ENCODE measurements at regions not wholly inside any gene's neighbourhood (a gene's known extent, or its start where the extent isn't known, plus 50 kb on each side); places are given as distances from the start of the nearest gene placed in this dataset.

DNA sequence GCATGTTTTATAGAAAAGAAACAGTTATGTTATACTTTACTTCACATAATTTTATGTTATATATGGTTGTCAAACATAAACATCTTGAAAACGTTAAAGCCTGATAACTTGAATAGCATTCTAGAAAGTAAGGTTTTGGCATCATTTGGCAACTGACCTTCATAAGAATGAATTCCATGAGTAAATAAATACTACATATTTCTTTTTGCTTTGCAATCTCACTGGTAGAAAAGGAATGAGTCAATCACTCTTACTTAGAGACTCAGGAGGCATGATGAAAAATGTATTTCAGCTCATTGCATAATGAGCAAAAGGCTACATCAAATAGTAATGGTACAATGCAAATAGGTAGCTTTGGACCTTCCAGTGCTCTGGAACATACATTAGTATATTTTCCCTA, 1381.9 kb downstream of the EFNB2 start:
- H3K27me3 ChIP-seq (ENCODE audit: low read depth), result no peaks in the 10 kb centered on the region
- H3K4me1 ChIP-seq, result no peaks in the 10 kb centered on the region
- H3K4me3 ChIP-seq, result no peak overlapping the region
- ATAC-seq, result no peak
- H3K36me3 ChIP-seq, result no peaks in the 10 kb centered on the region
- no peaks in the 10 kb centered on the region for H3K9me3 ChIP-seq
- no peak for DNase-seq
- intact Hi-C loops (cut with DNase I), result no loop called here
- TF ChIP-seq, protein P1, sequence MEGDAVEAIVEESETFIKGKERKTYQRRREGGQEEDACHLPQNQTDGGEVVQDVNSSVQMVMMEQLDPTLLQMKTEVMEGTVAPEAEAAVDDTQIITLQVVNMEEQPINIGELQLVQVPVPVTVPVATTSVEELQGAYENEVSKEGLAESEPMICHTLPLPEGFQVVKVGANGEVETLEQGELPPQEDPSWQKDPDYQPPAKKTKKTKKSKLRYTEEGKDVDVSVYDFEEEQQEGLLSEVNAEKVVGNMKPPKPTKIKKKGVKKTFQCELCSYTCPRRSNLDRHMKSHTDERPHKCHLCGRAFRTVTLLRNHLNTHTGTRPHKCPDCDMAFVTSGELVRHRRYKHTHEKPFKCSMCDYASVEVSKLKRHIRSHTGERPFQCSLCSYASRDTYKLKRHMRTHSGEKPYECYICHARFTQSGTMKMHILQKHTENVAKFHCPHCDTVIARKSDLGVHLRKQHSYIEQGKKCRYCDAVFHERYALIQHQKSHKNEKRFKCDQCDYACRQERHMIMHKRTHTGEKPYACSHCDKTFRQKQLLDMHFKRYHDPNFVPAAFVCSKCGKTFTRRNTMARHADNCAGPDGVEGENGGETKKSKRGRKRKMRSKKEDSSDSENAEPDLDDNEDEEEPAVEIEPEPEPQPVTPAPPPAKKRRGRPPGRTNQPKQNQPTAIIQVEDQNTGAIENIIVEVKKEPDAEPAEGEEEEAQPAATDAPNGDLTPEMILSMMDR (IDR thresholded peaks at IDR 0.05), result no peak
- H3K27ac ChIP-seq, result no peak overlapping the region

DNA sequence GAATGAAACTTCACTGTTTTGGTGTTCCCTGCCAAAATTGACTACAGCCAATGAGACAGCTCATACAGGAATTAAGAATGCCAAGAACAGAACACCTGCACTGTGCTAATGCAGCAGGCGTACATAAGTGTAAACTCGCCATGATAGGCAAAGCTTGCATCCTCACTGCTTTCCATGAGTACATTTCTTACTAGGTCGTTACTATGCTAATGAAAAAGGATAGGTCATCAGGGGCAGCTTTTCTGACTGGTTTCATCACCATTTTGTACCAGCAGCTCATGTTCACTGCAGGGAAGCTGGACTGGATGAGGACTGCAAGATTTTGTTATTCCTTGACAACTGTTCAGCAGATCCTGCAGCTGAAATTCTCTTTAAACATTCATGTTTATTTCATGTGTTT, 1383.8 kb downstream of the EFNB2 start:
- H3K4me1 ChIP-seq, result no peaks in the 10 kb centered on the region
- no peak overlapping the region for H3K27ac ChIP-seq
- TF ChIP-seq, protein P1 (IDR thresholded peaks at IDR 0.05), result no peak
- ATAC-seq, result no peak
- no peaks in the 10 kb centered on the region for H3K27me3 ChIP-seq (ENCODE audit: low read depth)
- no peaks in the 10 kb centered on the region for H3K9me3 ChIP-seq
- no peaks in the 10 kb centered on the region for H3K36me3 ChIP-seq
- DNase-seq, result no peak
- intact Hi-C loops (cut with DNase I), result no loop called here
- no peak overlapping the region for H3K4me3 ChIP-seq

DNA sequence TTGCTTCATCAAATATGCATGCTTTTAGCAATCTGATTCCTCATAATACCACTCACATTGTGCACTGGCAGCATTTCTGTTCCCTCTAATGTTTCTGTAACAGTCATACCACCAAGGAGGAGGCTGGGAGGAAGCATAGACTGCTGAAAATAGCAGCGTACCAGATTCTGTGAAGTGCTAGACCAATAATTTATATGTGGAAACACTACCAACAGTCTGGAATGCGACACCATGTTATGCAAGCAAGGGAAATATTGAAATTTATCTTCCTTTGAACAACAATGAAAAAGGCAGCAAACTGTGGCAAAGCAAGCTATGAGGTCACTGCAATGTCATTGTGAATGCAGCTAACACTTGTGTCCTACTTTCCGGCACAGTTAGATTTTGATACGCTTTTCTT, 1388.0 kb downstream of the EFNB2 start:
- ATAC-seq (no peak), DNase-seq (no peak)
- TF ChIP-seq, protein P1 (IDR thresholded peaks at IDR 0.05), result no peak
- Histone ChIP-seq H3K4me1 (no peaks in the 10 kb centered on the region), H3K27me3 (ENCODE audit: low read depth) (no peaks in the 10 kb centered on the region), H3K9me3 (no peaks in the 10 kb centered on the region), H3K27ac (no peak overlapping the region), H3K36me3 (no peaks in the 10 kb centered on the region), H3K4me3 (no peak overlapping the region)
- intact Hi-C loops (cut with DNase I), result no loop called here

- no peaks in the 10 kb centered on the region for H3K9me3 ChIP-seq
- intact Hi-C loops (cut with DNase I), result no loop called here
- DNase-seq (no peak), ATAC-seq (no peak)
- H3K4me1 ChIP-seq, result no peaks in the 10 kb centered on the region
- H3K36me3 ChIP-seq, result no peaks in the 10 kb centered on the region
- TF ChIP-seq, protein P1 (IDR thresholded peaks at IDR 0.05), result no peak
- no peak overlapping the region for H3K4me3 ChIP-seq
- H3K27ac ChIP-seq, result no peak overlapping the region
- no peaks in the 10 kb centered on the region for H3K27me3 ChIP-seq (ENCODE audit: low read depth)
Measured at GRCh38 chr13:105144936-105145335, 1390.5 kb downstream of the EFNB2 start.

GRCh38 chr13:105144020-105144419, 1391.4 kb downstream of the EFNB2 start:
- TF ChIP-seq, protein P1 (IDR thresholded peaks at IDR 0.05), result no peak
- intact Hi-C loops (cut with DNase I), result no loop called here
- no peak for DNase-seq

GRCh38 chr13:105142556-105142955, 1392.9 kb downstream of the EFNB2 start:
- ATAC-seq, result no peak
- TF ChIP-seq, protein P1 (IDR thresholded peaks at IDR 0.05), result no peak
- H3K27me3 ChIP-seq (ENCODE audit: low read depth), result no peaks in the 10 kb centered on the region
- no peak for DNase-seq
- no peak overlapping the region for H3K27ac ChIP-seq
- no peaks in the 10 kb centered on the region for H3K9me3 ChIP-seq
- intact Hi-C loops (cut with DNase I), result no loop called here
- no peak overlapping the region for H3K4me3 ChIP-seq
- no peaks in the 10 kb centered on the region for H3K36me3 ChIP-seq
- H3K4me1 ChIP-seq, result no peaks in the 10 kb centered on the region

More at GRCh38 chr13:105144020-105144419, 1391.4 kb downstream of the EFNB2 start:
- H3K36me3 ChIP-seq, result no peaks in the 10 kb centered on the region
- H3K27ac ChIP-seq, result no peak overlapping the region
- no peak for ATAC-seq
- no peak overlapping the region for H3K4me3 ChIP-seq
- H3K9me3 ChIP-seq, result no peaks in the 10 kb centered on the region
- no peaks in the 10 kb centered on the region for H3K4me1 ChIP-seq
- H3K27me3 ChIP-seq (ENCODE audit: low read depth), result no peaks in the 10 kb centered on the region
